ENCODE measurements at regions not wholly inside any gene's neighbourhood (a gene's known extent, or its start where the extent isn't known, plus 50 kb on each side); places are given as distances from the start of the nearest gene placed in this dataset.

DNA sequence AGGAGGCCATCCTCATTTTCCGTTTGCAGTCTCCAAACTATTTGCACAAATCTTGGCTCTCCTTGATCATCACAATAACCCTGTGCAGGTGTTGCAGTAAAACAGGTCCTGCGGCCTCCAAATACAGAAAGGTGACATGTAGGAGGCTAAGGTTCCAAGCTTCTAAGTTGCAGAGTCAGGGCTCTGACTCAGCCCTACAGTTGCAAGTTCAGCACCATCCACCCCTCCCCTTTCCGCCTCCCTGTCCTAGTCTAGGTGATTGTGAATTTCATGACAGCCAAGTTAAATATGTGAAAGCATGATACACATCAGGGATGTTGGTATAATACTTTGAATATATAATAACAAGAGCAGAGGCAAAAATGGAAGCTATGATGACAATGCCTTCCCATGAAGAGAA, 317.3 kb upstream of the CDH4 start:
- TF ChIP-seq, protein P1, sequence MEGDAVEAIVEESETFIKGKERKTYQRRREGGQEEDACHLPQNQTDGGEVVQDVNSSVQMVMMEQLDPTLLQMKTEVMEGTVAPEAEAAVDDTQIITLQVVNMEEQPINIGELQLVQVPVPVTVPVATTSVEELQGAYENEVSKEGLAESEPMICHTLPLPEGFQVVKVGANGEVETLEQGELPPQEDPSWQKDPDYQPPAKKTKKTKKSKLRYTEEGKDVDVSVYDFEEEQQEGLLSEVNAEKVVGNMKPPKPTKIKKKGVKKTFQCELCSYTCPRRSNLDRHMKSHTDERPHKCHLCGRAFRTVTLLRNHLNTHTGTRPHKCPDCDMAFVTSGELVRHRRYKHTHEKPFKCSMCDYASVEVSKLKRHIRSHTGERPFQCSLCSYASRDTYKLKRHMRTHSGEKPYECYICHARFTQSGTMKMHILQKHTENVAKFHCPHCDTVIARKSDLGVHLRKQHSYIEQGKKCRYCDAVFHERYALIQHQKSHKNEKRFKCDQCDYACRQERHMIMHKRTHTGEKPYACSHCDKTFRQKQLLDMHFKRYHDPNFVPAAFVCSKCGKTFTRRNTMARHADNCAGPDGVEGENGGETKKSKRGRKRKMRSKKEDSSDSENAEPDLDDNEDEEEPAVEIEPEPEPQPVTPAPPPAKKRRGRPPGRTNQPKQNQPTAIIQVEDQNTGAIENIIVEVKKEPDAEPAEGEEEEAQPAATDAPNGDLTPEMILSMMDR (IDR thresholded peaks at IDR 0.05; ENCODE audit: insufficient read depth, low read length, poor library complexity, severe bottlenecking) = no peak
- TF ChIP-seq EZH2phosphoT487 (conservative IDR thresholded peaks at IDR 0.05; ENCODE audit: low read length) = no peak
